OCI-LY3 (cell line): ENCODE measurements at regions not wholly inside any gene's neighbourhood (a gene's known extent, or its start where the extent isn't known, plus 50 kb on each side); places are given as distances from the start of the nearest gene placed in this dataset.

Experiments used
- EZH2phosphoT487 ChIP-seq: fragments of 200-600 bp; shearing (Covaris generic); IDR thresholded peaks from 2 replicates; pipeline ENCODE4 v1.6.1; 2018; ENCODE audit warnings: antibody characterized with exemption, mixed run types, low read depth
- TF ChIP-seq, protein P1 (sequence below): fragments of 200-600, 300-600 bp; sonication (generic); IDR thresholded peaks from 2 replicates; pipeline ENCODE4 v1.5.1; 2014; ENCODE audit warnings: antibody characterized with exemption, low read length, low read depth

DNA sequence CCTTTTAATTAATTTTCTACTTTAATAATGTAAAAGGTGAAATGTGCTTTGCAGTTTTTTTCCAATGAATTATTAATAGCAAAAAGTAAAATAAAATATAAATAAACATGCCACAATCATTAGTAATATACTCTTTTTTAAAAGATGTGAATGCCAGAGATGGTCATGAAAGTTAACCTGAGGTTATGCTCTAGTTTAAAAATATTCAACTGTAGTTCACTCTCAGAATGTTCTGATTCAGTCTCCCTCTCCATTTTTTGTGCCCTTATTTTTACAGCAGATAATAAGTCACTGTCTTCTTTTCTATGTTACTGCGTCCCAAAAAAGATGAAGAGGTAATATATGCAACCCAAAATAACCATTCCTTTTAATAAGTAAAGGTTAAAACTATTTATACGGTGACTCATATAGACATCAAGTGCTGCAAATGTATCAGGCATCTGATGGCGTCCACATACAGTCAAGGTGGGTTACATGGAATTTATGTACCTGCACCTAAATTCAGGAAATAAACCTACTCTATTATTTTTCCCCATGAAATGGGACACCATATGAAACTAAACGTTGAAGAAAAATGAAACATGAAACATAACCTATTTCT lies 153.6 kb upstream of the ZNF804A start:
- TF ChIP-seq, protein P1, sequence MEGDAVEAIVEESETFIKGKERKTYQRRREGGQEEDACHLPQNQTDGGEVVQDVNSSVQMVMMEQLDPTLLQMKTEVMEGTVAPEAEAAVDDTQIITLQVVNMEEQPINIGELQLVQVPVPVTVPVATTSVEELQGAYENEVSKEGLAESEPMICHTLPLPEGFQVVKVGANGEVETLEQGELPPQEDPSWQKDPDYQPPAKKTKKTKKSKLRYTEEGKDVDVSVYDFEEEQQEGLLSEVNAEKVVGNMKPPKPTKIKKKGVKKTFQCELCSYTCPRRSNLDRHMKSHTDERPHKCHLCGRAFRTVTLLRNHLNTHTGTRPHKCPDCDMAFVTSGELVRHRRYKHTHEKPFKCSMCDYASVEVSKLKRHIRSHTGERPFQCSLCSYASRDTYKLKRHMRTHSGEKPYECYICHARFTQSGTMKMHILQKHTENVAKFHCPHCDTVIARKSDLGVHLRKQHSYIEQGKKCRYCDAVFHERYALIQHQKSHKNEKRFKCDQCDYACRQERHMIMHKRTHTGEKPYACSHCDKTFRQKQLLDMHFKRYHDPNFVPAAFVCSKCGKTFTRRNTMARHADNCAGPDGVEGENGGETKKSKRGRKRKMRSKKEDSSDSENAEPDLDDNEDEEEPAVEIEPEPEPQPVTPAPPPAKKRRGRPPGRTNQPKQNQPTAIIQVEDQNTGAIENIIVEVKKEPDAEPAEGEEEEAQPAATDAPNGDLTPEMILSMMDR: no peak
- no peak for TF ChIP-seq EZH2phosphoT487
